BLaER1 treated with 17β-estradiol and CSF1 and Interleukin-3, amounts not matched to agents 10 nM and 100 nM (cell line): ENCODE measurements at regions not wholly inside any gene's neighbourhood (a gene's known extent, or its start where the extent isn't known, plus 50 kb on each side); places are given as distances from the start of the nearest gene placed in this dataset.
A peak's percentile ranks its signal among the peaks of the same experiment; 100 is the strongest.

Experiments used
- H3K27ac ChIP-seq, 11 experiments: shearing (Covaris generic); formaldehyde crosslinking; 2 replicates each; pipeline ENCODE4 v1.8.1; 2022
- H3K27me3 ChIP-seq, 11 experiments: shearing (Covaris generic); formaldehyde crosslinking; 2 replicates each; pipeline ENCODE4 v1.8.1; 2022
- H3K36me3 ChIP-seq, 11 experiments: shearing (Covaris generic); formaldehyde crosslinking; 2 replicates each; pipeline ENCODE4 v1.8.1; 2022
- H3K4me1 ChIP-seq, 10 experiments: shearing (Covaris generic); formaldehyde crosslinking; 2 replicates each; pipeline ENCODE4 v1.8.1; 2022
- H3K4me2 ChIP-seq, 11 experiments: shearing (Covaris generic); formaldehyde crosslinking; 2 replicates each; pipeline ENCODE4 v1.8.1; 2022
- H3K4me3 ChIP-seq, 10 experiments: shearing (Covaris generic); formaldehyde crosslinking; 2 replicates each; pipeline ENCODE4 v1.8.1; 2022
- H3K9ac ChIP-seq, 11 experiments: shearing (Covaris generic); formaldehyde crosslinking; 2 replicates each; pipeline ENCODE4 v1.8.1; 2022
- H3K9me3 ChIP-seq, 11 experiments: shearing (Covaris generic); formaldehyde crosslinking; replicated peaks in 1 of 11; 2 replicates each; pipeline ENCODE4 v1.8.1; 2022
- H4K20me1 ChIP-seq, 11 experiments: shearing (Covaris generic); formaldehyde crosslinking; 2 replicates each; pipeline ENCODE4 v1.8.1; 2022
- Cebpa-rat ChIP-seq, 11 experiments: shearing (Covaris generic); IDR thresholded peaks; 2 replicates each; pipeline ENCODE4 v1.8.1; 2022

DNA sequence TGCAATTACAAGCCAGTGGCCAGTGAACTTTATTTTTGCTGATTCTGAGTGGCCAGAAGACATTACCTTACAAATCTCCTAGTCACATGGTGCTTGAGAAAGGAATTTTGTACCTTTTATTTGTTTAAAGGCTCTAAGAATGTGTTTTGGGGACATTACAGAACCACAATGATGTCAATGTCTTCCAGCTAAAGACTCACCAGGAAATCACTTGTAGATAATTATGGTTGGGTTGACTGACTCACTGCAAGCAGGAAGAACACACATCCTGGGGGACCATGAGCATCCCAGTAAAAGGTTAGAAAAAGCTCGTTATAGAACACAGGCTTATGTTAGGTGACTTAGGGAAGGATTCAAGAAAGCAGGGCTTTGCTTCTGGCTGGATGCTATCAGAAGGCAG, 119.4 kb upstream of the FAM9B start:
- Histone ChIP-seq H3K9me3 (peaks cover 27 to 47% (median 38%) of the 10 kb centered on the region in 11 experiments), H4K20me1 (no peaks in the 10 kb centered on the region), H3K27me3 (0 out of 22 replicates have a peak, but pooled peaks cover 0 to under 1% (median 0%) of the 10 kb centered on the region in 11 experiments), H3K4me3 (no peak overlapping the region), H3K27ac (no peak overlapping the region), H3K36me3 (0 out of 22 replicates have a peak, but pooled peaks cover 0 to 3% (median 0%) of the 10 kb centered on the region in 11 experiments), H3K4me2 (peak overlapping the region; percentile 5 to 60 (median 23); a peak in 18 of 22 replicates), H3K9ac (no peak overlapping the region), H3K4me1 (peaks cover 0 to 28% (median 13%) of the 10 kb centered on the region in 10 experiments; a peak in 16 of 20 replicates)
- no peak for TF ChIP-seq Cebpa-rat (IDR thresholded peaks at IDR 0.05)

DNA sequence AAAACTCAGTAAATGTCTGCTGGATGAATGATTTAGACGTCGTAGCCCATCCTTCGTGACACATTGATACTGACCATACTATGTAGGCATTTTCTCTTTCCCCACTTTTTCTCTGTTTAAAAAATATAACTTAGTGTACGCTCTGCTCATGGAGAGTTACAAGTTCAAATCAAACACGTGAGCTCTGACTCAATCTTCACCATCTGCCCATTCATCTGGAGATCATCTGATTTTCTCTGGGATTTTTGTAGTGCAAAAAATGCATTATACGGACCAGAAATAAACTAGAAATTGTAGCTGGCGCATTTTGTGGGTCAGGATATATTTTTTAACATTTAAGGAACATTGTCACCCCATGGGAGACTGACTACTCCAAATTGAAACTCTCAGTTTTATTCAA, 124.7 kb upstream of the FAM9B start:
- no peak for TF ChIP-seq Cebpa-rat (IDR thresholded peaks at IDR 0.05)
- peaks cover 3 to 24% (median 8%) of the 10 kb centered on the region in 10 experiments; a peak in 18 of 20 replicates for H3K4me1 ChIP-seq
- no peaks in the 10 kb centered on the region for H4K20me1 ChIP-seq

DNA sequence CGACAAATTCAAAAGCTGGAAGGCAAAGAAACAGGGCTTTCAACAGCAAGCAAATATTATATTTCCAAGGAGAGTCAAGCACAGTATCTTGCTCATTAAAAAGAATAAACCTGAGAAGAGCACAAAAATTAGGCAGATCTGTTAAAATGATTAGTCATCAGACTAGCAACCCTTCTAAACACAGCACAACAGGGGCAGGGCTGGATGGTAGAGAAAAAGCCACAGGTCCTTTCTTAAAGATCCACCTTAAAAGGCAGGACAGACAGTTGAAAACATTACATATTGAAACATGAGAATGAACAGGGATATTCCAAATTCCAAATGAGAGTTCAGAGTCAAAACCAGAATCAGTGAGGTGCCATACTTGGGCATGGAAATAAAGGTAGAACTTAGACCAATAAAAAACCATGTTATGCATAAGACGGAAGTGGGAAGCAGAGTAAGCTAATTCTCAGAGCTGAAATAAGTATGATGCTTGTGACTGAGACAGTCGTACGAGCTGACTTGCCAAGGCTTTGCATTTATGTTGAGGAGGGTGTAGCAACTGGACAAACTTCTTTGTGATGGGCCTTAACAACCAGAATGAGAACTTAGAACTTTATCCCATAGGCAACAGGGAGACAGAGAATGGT, 126.9 kb upstream of the FAM9B start:
- Histone ChIP-seq H3K4me3 (no peak overlapping the region), H3K27ac (no peak overlapping the region), H4K20me1 (no peaks in the 10 kb centered on the region), H3K4me2 (no peak overlapping the region), H3K36me3 (no peaks in the 10 kb centered on the region), H3K27me3 (peaks cover 0 to 11% (median 0%) of the 10 kb centered on the region in 11 experiments; a peak in 1 of 22 replicates), H3K9me3 (peaks cover 0 to 8% (median 0%) of the 10 kb centered on the region in 11 experiments; a peak in 1 of 22 replicates), H3K4me1 (peaks cover 19 to 31% (median 27%) of the 10 kb centered on the region in 10 experiments), H3K9ac (no peak overlapping the region)
- no peak for TF ChIP-seq Cebpa-rat (IDR thresholded peaks at IDR 0.05)

More for the DNA sequence above, 124.7 kb upstream of the FAM9B start:
- H3K9ac ChIP-seq: no peak overlapping the region
- no peak overlapping the region for H3K27ac ChIP-seq
- H3K27me3 ChIP-seq: no peaks in the 10 kb centered on the region
- H3K9me3 ChIP-seq: peaks cover 8 to 20% (median 13%) of the 10 kb centered on the region in 11 experiments; a peak in 17 of 22 replicates
- H3K4me3 ChIP-seq: no peak overlapping the region
- no peaks in the 10 kb centered on the region for H3K36me3 ChIP-seq
- H3K4me2 ChIP-seq: no peak overlapping the region

DNA sequence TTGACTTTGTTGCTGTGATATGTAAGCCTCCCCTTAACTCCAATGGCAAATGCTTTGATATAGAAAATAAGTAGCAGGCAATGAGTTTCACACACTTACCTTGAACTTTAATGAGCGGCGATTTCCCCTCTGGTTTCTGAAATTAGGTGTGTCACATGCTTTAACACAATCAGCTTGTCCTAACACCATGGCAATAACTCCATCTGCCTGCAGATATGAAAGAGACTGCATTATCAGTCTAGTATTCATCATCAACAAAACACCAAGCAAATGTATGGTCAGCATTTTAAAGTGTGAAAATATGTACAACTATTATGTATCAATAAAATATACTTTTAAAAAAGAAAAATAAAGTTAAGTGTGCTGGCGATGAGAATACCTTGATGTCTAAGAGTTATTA, 128.8 kb upstream of the FAM9B start:
- no peak overlapping the region for H3K4me3 ChIP-seq
- no peak for TF ChIP-seq Cebpa-rat (IDR thresholded peaks at IDR 0.05)
- peak overlapping the region in 1 of 11 experiments; percentile 39; a peak in 2 of 22 replicates for H3K4me2 ChIP-seq
- H3K27ac ChIP-seq: no peak overlapping the region
- H3K27me3 ChIP-seq: peaks cover 0 to 11% (median 0%) of the 10 kb centered on the region in 11 experiments; a peak in 1 of 22 replicates
- no peaks in the 10 kb centered on the region for H3K36me3 ChIP-seq
- no peak overlapping the region for H3K9ac ChIP-seq
- no peaks in the 10 kb centered on the region for H4K20me1 ChIP-seq
- H3K4me1 ChIP-seq: peaks cover 19 to 40% (median 35%) of the 10 kb centered on the region in 10 experiments
- peaks cover 9 to 20% (median 13%) of the 10 kb centered on the region in 11 experiments for H3K9me3 ChIP-seq

DNA sequence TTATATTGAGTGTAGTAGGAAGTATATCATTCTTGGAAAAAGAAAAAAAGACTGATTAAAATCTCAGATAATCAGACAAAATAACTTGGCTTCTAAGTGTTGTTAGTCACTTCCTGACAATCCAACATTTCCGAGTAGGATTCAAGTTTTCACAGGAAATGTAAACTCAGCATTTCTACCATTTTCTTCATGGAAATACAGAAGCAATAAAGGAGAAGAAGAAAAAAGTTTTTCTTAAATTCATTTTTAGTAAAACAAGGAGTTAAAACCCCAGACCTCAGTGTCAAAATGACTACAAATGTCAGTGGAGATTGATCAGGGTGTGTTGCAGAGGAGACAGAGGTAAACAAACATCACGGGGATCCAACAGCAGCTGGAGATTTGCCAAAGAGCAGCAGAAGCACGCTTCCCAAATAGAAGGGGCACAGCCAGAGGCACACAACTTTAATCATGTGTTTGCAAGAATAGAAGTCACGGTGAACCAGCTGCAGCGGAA, 129.3 kb upstream of the FAM9B start:
- Histone ChIP-seq H4K20me1 (no peaks in the 10 kb centered on the region), H3K9me3 (peaks cover 12 to 25% (median 17%) of the 10 kb centered on the region in 11 experiments), H3K9ac (no peak overlapping the region), H3K27me3 (peaks cover 0 to 11% (median 0%) of the 10 kb centered on the region in 11 experiments; a peak in 1 of 22 replicates), H3K36me3 (no peaks in the 10 kb centered on the region), H3K27ac (no peak overlapping the region; a peak in 1 of 22 replicates), H3K4me2 (peak overlapping the region; percentile 13 to 63 (median 52); a peak in 17 of 22 replicates), H3K4me1 (peaks cover 19 to 40% (median 36%) of the 10 kb centered on the region in 10 experiments), H3K4me3 (no peak overlapping the region)
- TF ChIP-seq Cebpa-rat (IDR thresholded peaks at IDR 0.05): no peak

DNA sequence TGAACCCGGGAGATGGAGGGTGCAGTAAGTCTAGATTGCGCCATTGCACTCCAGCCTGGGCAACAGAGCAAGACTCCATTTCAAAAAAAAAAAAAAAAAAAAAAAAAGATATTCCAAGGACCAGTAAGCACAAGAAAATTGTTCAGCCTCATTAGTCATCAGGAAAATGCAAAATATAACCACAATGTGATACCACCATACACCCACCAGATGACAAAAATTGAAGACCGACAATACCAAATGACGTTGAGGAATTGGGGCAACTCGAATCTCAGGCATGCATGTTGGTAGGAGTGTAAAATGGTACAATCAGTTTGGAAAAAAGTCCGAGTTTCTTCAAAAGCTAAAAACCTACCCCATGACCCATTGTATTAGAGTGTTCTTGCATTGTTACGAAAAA, 130.2 kb upstream of the FAM9B start:
- TF ChIP-seq Cebpa-rat (IDR thresholded peaks at IDR 0.05): no peak
- H3K27me3 ChIP-seq: peaks cover 0 to 11% (median 0%) of the 10 kb centered on the region in 11 experiments; a peak in 1 of 22 replicates
- peaks cover 19 to 40% (median 36%) of the 10 kb centered on the region in 10 experiments for H3K4me1 ChIP-seq
- no peaks in the 10 kb centered on the region for H4K20me1 ChIP-seq
- peak overlapping the region in 10 of 11 experiments; percentile 13 to 63 (median 48); a peak in 17 of 22 replicates for H3K4me2 ChIP-seq
- H3K9ac ChIP-seq: no peak overlapping the region
- peaks cover 14 to 32% (median 17%) of the 10 kb centered on the region in 11 experiments for H3K9me3 ChIP-seq
- H3K27ac ChIP-seq: peak overlapping the region in 3 of 11 experiments; percentile 54 to 77 (median 67); a peak in 3 of 22 replicates
- H3K4me3 ChIP-seq: no peak overlapping the region
- no peaks in the 10 kb centered on the region for H3K36me3 ChIP-seq

DNA sequence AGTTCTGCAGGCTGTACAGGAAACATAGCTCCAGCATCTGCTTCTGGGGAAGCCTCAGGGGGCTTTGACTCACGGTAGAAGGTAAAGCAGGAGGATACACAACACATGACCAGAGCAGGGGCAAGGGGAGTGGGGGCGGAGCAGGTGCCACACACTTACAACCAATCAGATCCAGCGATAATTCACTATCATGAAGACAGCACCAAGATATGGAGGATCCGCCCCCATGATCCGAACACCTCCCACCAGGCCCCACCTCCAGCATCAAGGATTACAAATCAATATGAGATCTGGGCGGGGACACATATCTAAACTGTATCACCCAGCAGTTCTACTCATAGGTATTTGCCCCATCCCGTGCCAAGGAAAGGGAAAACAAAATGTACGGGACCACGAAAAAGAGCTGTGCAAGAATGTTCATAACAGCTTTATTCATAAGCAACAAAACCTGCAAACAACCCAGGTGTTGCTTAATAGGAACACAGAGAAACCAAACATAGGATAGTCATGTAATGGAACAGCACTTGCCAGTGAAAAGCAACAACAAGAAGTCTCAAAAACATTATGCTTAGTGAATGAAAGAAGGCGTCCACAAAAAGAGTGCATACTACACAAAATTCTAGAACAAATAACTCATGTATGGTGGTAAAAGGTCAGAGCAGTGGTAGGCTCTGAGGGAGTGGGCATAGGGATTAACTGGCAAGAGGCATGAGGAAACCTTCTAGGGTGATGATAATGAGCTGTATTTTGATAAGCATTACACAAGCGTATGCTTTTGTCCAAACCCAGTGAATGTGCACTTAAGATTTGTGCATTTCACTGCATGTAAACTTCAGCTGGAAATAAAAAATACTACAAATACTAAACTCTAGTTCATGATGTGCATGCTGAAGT, 130.9 kb upstream of the FAM9B start:
- Histone ChIP-seq H3K4me1 (peaks cover 19 to 40% (median 36%) of the 10 kb centered on the region in 10 experiments), H4K20me1 (no peaks in the 10 kb centered on the region), H3K27me3 (peaks cover 0 to 11% (median 0%) of the 10 kb centered on the region in 11 experiments; a peak in 1 of 22 replicates), H3K27ac (peak overlapping the region in 6 of 11 experiments; percentile 31 to 77 (median 60); a peak in 10 of 22 replicates), H3K9ac (no peak overlapping the region), H3K4me2 (peak overlapping the region in 10 of 11 experiments; percentile 24 to 63 (median 52); a peak in 18 of 22 replicates), H3K36me3 (no peaks in the 10 kb centered on the region; a peak in 1 of 22 replicates), H3K4me3 (no peak overlapping the region), H3K9me3 (peaks cover 18 to 39% (median 24%) of the 10 kb centered on the region in 11 experiments)
- no peak for TF ChIP-seq Cebpa-rat (IDR thresholded peaks at IDR 0.05)

DNA sequence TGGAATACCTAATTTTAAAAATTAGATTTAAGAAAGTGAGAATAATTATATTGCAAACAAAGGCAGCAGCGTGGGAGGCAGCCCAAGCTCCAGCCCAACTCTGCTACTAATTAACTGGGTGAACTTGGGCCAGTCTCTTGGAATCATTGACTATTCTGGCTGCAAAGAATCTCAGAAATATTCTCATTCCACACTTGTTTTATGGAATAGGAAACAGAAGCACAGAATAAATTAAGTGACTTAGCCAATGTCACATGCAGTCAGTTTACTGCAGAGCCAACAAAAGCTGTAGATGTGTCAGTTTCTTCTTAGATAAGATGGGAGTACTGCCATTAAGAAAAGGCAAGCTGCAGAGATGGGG, 132.6 kb upstream of the FAM9B start:
- peak overlapping the region in 7 of 11 experiments; percentile 45 to 63 (median 55); a peak in 14 of 22 replicates for H3K4me2 ChIP-seq
- H3K27ac ChIP-seq: peak overlapping the region in 6 of 11 experiments; percentile 9 to 77 (median 44); a peak in 7 of 22 replicates
- TF ChIP-seq Cebpa-rat (IDR thresholded peaks at IDR 0.05): no peak
- H3K36me3 ChIP-seq: no peaks in the 10 kb centered on the region; a peak in 1 of 22 replicates
- no peak overlapping the region for H3K4me3 ChIP-seq
- H3K9ac ChIP-seq: peak overlapping the region in 2 of 11 experiments; percentile 32 to 34; a peak in 3 of 22 replicates
- H3K9me3 ChIP-seq: peaks cover 19 to 35% (median 25%) of the 10 kb centered on the region in 11 experiments
- H3K27me3 ChIP-seq: peaks cover 0 to 11% (median 0%) of the 10 kb centered on the region in 11 experiments; a peak in 1 of 22 replicates
- no peaks in the 10 kb centered on the region for H4K20me1 ChIP-seq
- peaks cover 19 to 40% (median 36%) of the 10 kb centered on the region in 10 experiments for H3K4me1 ChIP-seq
